Right lobe of liver (tissue), 6 donors: ENCODE measurements at regions not wholly inside any gene's neighbourhood (a gene's known extent, or its start where the extent isn't known, plus 50 kb on each side); places are given as distances from the start of the nearest gene placed in this dataset.
A peak's percentile ranks its signal among the peaks of the same experiment; 100 is the strongest.

Experiments
- ATAC-seq, 4 donors: fragments of 200-7000 bp; cut with Tn5 transposase; one replicate each; pipeline ENCODE4 v1.9.1; 2020; ENCODE audit warnings: mild to moderate bottlenecking in 4 of 4, moderate library complexity in 4 of 4
- DNase-seq, 3 donors: peaks; one replicate each; pipeline ENCODE4 v3.0.0-alpha.2; 2020
- H3K27ac ChIP-seq, 3 donors: fragments of 200-600 bp; one replicate each; pipeline ENCODE4 v1.8.0; 2022
- H3K27me3 ChIP-seq, 2 donors: fragments of 200-600 bp; one replicate each; pipeline ENCODE4 v1.8.0; 2022
- H3K36me3 ChIP-seq, 4 donors: fragments of 200-600 bp; sonication (generic) in 1 of 4; one replicate each; pipeline versions ENCODE4 v1.5.1 to v1.8.0; 2017 to 2022; ENCODE audit warnings: control low read depth in 1 of 4
- H3K4me1 ChIP-seq, 4 donors: fragments of 200-600 bp; sonication (generic) in 1 of 4; one replicate each; pipeline versions ENCODE4 v1.5.1 to v1.8.0; 2017 to 2022; ENCODE audit warnings: control low read depth in 1 of 4
- H3K4me3 ChIP-seq, 3 donors: fragments of 200-600 bp; one replicate each; pipeline ENCODE4 v1.8.0; 2022
- H3K9me3 ChIP-seq, 4 donors: fragments of 200-600 bp; sonication (generic) in 1 of 4; one replicate each; pipeline versions ENCODE4 v1.5.1 to v1.8.0; 2017 to 2022; ENCODE audit warnings: control low read depth in 1 of 4
- POLR2A ChIP-seq: fragments of 450-650 bp; IDR thresholded peaks from one replicate; pipeline ENCODE4 v1.6.1; 2017; ENCODE audit warnings: antibody characterized with exemption, mild to moderate bottlenecking
- WGBS: methylation state at CpG from one replicate; pipeline ENCODE4 v1.1.6; 2018; ENCODE audit warnings: low coverage, low lambda C conversion rate; ENCODE audit not compliant: insufficient coverage; ENCODE audit errors: missing lambda C conversion rate; 5-methylcytosine and 5-hydroxymethylcytosine counted together
- intact Hi-C, 2 donors: fragments of 100-400 bp; cut with DNase I; formaldehyde crosslinking; loops; one replicate each; pipeline versions ENCODE4 v1.11.2 to v1.14.1; 2022
- TF ChIP-seq, protein P1 (sequence below), 4 donors: fragments of 200-600 bp in 3 of 4; fragments of 450-650 bp in 1 of 4; IDR thresholded peaks; one replicate each; pipeline versions ENCODE4 v1.5.1 to v1.8.0; 2016 to 2022; ENCODE audit warnings: antibody characterized with exemption in 4 of 4, mild to moderate bottlenecking in 2 of 4
- donor health status: DM: no; HTN: yes; CAD: no.
- donor health status: DM: no; HTN: no; CAD: no.
- donor health status: DM: no; HTN: no; CAD: no.
- donor health status: DM: no; HTN: yes; CAD: no.
- donor health status: DM: no; HTN: yes; CAD: no.

DNA sequence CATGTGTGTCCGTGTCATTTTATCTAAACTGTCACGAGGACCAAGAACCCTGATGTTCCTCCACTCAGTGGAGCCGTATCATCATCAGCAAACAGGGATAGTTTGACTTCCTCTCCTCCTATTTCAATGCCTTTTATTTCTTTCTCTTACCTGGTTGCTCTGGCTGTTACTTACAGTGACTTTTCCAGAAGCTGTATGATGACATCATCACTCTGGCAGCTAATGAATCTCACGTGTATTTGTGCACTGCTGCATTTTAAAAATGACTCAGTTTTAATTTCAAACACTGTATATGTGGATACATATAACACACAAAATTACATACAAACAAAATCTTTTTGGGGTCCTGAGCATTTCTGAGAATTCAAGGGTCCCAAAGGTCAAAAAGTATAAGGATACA, 481.4 kb downstream of the CDH2 start:
- intact Hi-C loops, result no loop called here
- no peaks in the 10 kb centered on the region for H3K36me3 ChIP-seq
- no peaks in the 10 kb centered on the region for H3K4me1 ChIP-seq
- ATAC-seq (peak in 1 of 4 donors; percentile 38), DNase-seq (no peak)
- no peak overlapping the region for H3K27ac ChIP-seq
- no peaks in the 10 kb centered on the region for H3K9me3 ChIP-seq
- no peak for TF ChIP-seq POLR2A
- TF ChIP-seq, protein P1, sequence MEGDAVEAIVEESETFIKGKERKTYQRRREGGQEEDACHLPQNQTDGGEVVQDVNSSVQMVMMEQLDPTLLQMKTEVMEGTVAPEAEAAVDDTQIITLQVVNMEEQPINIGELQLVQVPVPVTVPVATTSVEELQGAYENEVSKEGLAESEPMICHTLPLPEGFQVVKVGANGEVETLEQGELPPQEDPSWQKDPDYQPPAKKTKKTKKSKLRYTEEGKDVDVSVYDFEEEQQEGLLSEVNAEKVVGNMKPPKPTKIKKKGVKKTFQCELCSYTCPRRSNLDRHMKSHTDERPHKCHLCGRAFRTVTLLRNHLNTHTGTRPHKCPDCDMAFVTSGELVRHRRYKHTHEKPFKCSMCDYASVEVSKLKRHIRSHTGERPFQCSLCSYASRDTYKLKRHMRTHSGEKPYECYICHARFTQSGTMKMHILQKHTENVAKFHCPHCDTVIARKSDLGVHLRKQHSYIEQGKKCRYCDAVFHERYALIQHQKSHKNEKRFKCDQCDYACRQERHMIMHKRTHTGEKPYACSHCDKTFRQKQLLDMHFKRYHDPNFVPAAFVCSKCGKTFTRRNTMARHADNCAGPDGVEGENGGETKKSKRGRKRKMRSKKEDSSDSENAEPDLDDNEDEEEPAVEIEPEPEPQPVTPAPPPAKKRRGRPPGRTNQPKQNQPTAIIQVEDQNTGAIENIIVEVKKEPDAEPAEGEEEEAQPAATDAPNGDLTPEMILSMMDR (IDR thresholded peaks at IDR 0.05), result no peak
- no peaks in the 10 kb centered on the region for H3K27me3 ChIP-seq
- H3K4me3 ChIP-seq, result no peak overlapping the region
- WGBS, result 48% methylated on average over 4 of the region's 4 CpGs

DNA sequence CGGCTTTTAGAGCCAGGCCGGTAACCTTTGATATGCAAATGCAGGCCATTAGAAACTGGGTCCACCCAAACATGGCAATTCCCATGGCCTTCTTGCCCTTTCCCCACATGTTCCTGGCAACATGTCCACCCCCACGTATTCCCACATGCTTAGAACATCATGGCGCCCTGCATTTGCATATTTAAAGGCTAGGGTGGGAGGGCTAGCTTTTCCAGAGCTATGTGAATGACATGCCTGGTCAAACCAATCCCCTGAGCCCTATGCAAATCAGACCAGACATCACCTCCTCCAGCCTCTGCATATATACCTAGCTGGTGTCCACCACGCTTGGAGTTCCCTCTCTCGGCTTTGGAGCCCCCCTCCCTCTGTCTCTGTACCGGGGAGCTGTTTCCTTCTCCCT, 481.9 kb downstream of the CDH2 start:
- Histone ChIP-seq H3K4me1 (no peaks in the 10 kb centered on the region), H3K4me3 (no peak overlapping the region), H3K9me3 (no peaks in the 10 kb centered on the region), H3K27me3 (no peaks in the 10 kb centered on the region), H3K27ac (no peak overlapping the region), H3K36me3 (no peaks in the 10 kb centered on the region)
- 86% methylated on average over 7 of the region's 7 CpGs for WGBS
- intact Hi-C loops, result no loop called here
- ATAC-seq, result no peak
- no peak for TF ChIP-seq POLR2A
- TF ChIP-seq, protein P1 (IDR thresholded peaks at IDR 0.05), result no peak
- no peak for DNase-seq

DNA sequence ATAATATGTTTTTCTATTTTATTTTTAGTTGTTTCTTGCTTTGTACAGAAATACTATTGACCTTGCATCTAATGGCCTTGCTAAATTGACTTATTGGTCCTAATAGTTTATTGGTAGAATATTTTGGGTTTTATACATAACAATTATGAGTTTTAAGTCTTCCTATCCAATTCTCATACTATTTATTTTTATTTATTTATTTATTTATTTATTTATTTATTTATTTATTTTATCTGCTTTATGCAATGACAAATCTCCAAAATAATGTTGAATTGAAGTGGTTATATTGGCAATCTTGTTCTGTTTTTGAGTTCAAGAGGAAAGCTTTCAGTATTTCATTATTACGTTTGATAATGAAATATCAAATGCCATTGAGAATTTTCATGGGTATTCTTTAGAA, 488.3 kb downstream of the CDH2 start:
- WGBS, result 88% methylated on average over 1 of the region's 1 CpG
- H3K9me3 ChIP-seq, result no peaks in the 10 kb centered on the region
- intact Hi-C loops, result no loop called here
- H3K36me3 ChIP-seq, result no peaks in the 10 kb centered on the region
- no peak for ATAC-seq
- H3K27me3 ChIP-seq, result no peaks in the 10 kb centered on the region
- DNase-seq, result no peak
- H3K27ac ChIP-seq, result no peak overlapping the region
- TF ChIP-seq POLR2A, result no peak
- TF ChIP-seq, protein P1 (IDR thresholded peaks at IDR 0.05), result no peak
- no peak overlapping the region for H3K4me3 ChIP-seq
- no peaks in the 10 kb centered on the region for H3K4me1 ChIP-seq

DNA sequence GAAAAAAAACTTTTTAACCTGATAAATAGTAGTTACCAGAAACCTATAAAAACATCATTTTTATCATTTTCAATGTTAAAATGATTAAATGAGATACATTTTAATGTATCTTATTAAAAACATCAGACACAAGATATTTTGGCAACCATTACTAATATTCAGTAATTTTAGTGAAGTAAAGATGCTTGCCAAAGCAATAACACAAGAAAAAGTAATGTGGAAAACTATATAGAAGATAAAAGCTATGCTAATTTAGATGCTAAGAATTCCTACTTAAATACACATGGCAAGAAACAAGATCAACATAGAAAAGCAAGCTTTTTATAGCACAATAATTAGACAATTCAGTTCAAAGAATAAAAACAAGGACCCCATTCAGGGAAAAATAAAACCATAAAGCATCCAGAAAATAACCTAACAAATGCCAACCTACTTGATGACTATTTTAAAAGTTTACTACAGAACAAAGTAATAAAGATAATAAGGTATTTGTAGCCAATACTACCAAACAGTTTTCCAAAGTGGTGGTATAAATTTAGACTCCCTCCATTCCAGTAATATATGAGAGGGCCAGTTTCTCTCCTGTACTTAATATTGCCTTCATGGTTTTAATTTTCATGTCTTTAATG, 489.5 kb downstream of the CDH2 start:
- no peak for DNase-seq
- H3K4me3 ChIP-seq, result no peak overlapping the region
- no peaks in the 10 kb centered on the region for H3K27me3 ChIP-seq
- intact Hi-C loops, result no loop called here
- ATAC-seq, result no peak
- no peaks in the 10 kb centered on the region for H3K4me1 ChIP-seq
- no peak for TF ChIP-seq POLR2A
- TF ChIP-seq, protein P1 (IDR thresholded peaks at IDR 0.05), result no peak
- no peaks in the 10 kb centered on the region for H3K9me3 ChIP-seq
- H3K36me3 ChIP-seq, result no peaks in the 10 kb centered on the region
- H3K27ac ChIP-seq, result no peak overlapping the region
